CD4-positive, alpha-beta T cell treated with Interleukin-2 at 100 ng/mL for 4 hours (primary cell): ENCODE measurements at regions not wholly inside any gene's neighbourhood (a gene's known extent, or its start where the extent isn't known, plus 50 kb on each side); places are given as distances from the start of the nearest gene placed in this dataset.

Experiments used
- DNase-seq: peaks from one replicate; pipeline ENCODE4 v3.0.0-alpha.2; 2020; ENCODE audit warnings: low spot score

- no peak for DNase-seq
Measured at GRCh38 chr13:22128441-22129408, 457.9 kb downstream of the FGF9 start.

GRCh38 chr13:22130254-22130653 is 459.4 kb downstream of the FGF9 start:
- DNase-seq, result no peak

GRCh38 chr13:22134261-22134660 is 463.4 kb downstream of the FGF9 start:
- DNase-seq, result no peak

GRCh38 chr13:22135446-22135845 is 464.6 kb downstream of the FGF9 start:
- DNase-seq, result no peak

- no peak for DNase-seq
Measured at GRCh38 chr13:22137361-22138050, 466.6 kb downstream of the FGF9 start.

- DNase-seq, result no peak
Measured at GRCh38 chr13:22138947-22139346, 468.1 kb downstream of the FGF9 start.

GRCh38 chr13:22141716-22142115 is 470.8 kb downstream of the FGF9 start:
- no peak for DNase-seq

- no peak for DNase-seq
Measured at GRCh38 chr13:22143671-22144070, 472.8 kb downstream of the FGF9 start.

GRCh38 chr13:22144806-22145205 is 473.9 kb downstream of the FGF9 start:
- no peak for DNase-seq

GRCh38 chr13:22148187-22148586 is 477.3 kb downstream of the FGF9 start:
- DNase-seq, result no peak

GRCh38 chr13:22152751-22153150 is 481.9 kb downstream of the FGF9 start:
- DNase-seq, result no peak

GRCh38 chr13:22154041-22154440 is 483.2 kb downstream of the FGF9 start:
- DNase-seq, result no peak

GRCh38 chr13:22161871-22162270 is 491.0 kb downstream of the FGF9 start:
- DNase-seq, result no peak

- DNase-seq, result peak; percentile 19
Measured at GRCh38 chr13:22162889-22163288, 492.0 kb downstream of the FGF9 start.

- no peak for DNase-seq
Measured at GRCh38 chr13:22168437-22169190, 497.7 kb downstream of the FGF9 start.

- no peak for DNase-seq
Measured at GRCh38 chr13:22169473-22169872, 498.6 kb downstream of the FGF9 start.

GRCh38 chr13:22173610-22174009 is 502.7 kb downstream of the FGF9 start:
- DNase-seq, result no peak

GRCh38 chr13:22175241-22175640 is 504.4 kb downstream of the FGF9 start:
- DNase-seq, result no peak

- DNase-seq, result no peak
Measured at GRCh38 chr13:22175815-22176214, 504.9 kb downstream of the FGF9 start.

- no peak for DNase-seq
Measured at GRCh38 chr13:22176968-22177520, 506.2 kb downstream of the FGF9 start.

- no peak for DNase-seq
Measured at GRCh38 chr13:22178878-22179277, 508.0 kb downstream of the FGF9 start.

GRCh38 chr13:22187329-22187728 is 516.5 kb downstream of the FGF9 start:
- no peak for DNase-seq
